Sigmoid colon (tissue), 3 donors: ENCODE measurements at regions not wholly inside any gene's neighbourhood (a gene's known extent, or its start where the extent isn't known, plus 50 kb on each side); places are given as distances from the start of the nearest gene placed in this dataset.

Experiments used
- POLR2A ChIP-seq, 2 donors: fragments of 450-650 bp; IDR thresholded peaks; one replicate each; pipeline ENCODE4 v1.6.1; 2016; ENCODE audit warnings: antibody characterized with exemption in 2 of 2, mild to moderate bottlenecking in 2 of 2, moderate library complexity in 2 of 2
- TF ChIP-seq, protein P1 (sequence below), 4 experiments: fragments of 450-650 bp in 3 of 4; fragments of 200-600 bp in 1 of 4; IDR thresholded peaks; one replicate each; pipeline ENCODE4 v1.5.1; 2016 to 2019; ENCODE audit warnings: antibody characterized with exemption in 4 of 4, mild to moderate bottlenecking in 3 of 4, moderate library complexity in 2 of 4

DNA sequence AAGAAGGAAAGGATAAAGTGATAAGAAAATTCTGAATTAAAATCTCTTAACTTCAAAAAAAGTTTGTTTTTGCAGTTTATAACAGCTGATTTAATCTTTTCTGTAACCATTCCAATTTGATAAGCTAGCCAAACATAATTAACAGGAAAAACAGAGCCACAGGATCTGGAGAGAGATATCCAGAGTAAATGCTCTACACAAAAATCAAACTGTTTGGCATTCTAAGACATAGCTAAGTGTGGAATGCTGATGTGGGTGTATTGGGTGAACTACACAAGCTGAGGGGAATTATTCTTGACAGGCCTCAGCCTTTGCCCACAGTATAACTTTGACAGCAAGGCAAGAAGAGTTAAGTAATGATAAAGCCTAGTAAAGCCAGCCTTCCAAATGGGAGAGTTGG is 184.8 kb downstream of the GABRG1 start:
- TF ChIP-seq, protein P1, sequence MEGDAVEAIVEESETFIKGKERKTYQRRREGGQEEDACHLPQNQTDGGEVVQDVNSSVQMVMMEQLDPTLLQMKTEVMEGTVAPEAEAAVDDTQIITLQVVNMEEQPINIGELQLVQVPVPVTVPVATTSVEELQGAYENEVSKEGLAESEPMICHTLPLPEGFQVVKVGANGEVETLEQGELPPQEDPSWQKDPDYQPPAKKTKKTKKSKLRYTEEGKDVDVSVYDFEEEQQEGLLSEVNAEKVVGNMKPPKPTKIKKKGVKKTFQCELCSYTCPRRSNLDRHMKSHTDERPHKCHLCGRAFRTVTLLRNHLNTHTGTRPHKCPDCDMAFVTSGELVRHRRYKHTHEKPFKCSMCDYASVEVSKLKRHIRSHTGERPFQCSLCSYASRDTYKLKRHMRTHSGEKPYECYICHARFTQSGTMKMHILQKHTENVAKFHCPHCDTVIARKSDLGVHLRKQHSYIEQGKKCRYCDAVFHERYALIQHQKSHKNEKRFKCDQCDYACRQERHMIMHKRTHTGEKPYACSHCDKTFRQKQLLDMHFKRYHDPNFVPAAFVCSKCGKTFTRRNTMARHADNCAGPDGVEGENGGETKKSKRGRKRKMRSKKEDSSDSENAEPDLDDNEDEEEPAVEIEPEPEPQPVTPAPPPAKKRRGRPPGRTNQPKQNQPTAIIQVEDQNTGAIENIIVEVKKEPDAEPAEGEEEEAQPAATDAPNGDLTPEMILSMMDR (IDR thresholded peaks at IDR 0.05), result no peak
- no peak for TF ChIP-seq POLR2A (IDR thresholded peaks at IDR 0.05)
